GM21529 (cell line): ENCODE measurements at regions not wholly inside any gene's neighbourhood (a gene's known extent, or its start where the extent isn't known, plus 50 kb on each side); places are given as distances from the start of the nearest gene placed in this dataset.
A peak's percentile ranks its signal among the peaks of the same experiment; 100 is the strongest.

Source experiments
- ATAC-seq: cut with Tn5 transposase; IDR thresholded peaks from one replicate; pipeline ENCODE4 v1.9.1; 2021; ENCODE audit not compliant: unreplicated experiment

- ATAC-seq, result peak; percentile 9
These were observed 52.0 kb upstream of the ULK4 start for GRCh38 chr3:42013691-42014457.

GRCh38 chr3:42012935-42013690 lies 51.2 kb upstream of the ULK4 start:
- ATAC-seq, result peak; percentile 75

GRCh38 chr3:42012383-42012934 lies 50.6 kb upstream of the ULK4 start:
- ATAC-seq, result peak; percentile 37
